HG03558 (cell line): ENCODE measurements at regions not wholly inside any gene's neighbourhood (a gene's known extent, or its start where the extent isn't known, plus 50 kb on each side); places are given as distances from the start of the nearest gene placed in this dataset.
"Not testable (repeated sequence)": the region's sequence is repeated elsewhere in the genome, so short reads cannot be mapped to it uniquely, and the experiment has no call there.

Source experiments
- ATAC-seq: cut with Tn5 transposase; IDR thresholded peaks from one replicate; pipeline ENCODE4 v1.9.1; 2021; ENCODE audit warnings: moderate number of reproducible peaks; ENCODE audit not compliant: unreplicated experiment; ENCODE audit errors: extremely low read depth

- ATAC-seq = no peak
Observed at GRCh38 chr15:95635666-95636065, 694.8 kb upstream of the NR2F2 start.

- ATAC-seq = no peak
Observed at GRCh38 chr15:95636107-95636506, 694.4 kb upstream of the NR2F2 start.

GRCh38 chr15:95637234-95637633, 693.3 kb upstream of the NR2F2 start:
- ATAC-seq = not testable (repeated sequence)

- ATAC-seq = no peak
Observed at GRCh38 chr15:95639208-95639607, 691.3 kb upstream of the NR2F2 start.

GRCh38 chr15:95644100-95644875, 686.2 kb upstream of the NR2F2 start:
- ATAC-seq = no peak

- ATAC-seq = no peak
Observed at GRCh38 chr15:95645791-95646338, 684.6 kb upstream of the NR2F2 start.

- no peak for ATAC-seq
Observed at GRCh38 chr15:95646484-95647273, 683.8 kb upstream of the NR2F2 start.

GRCh38 chr15:95647531-95648277, 682.8 kb upstream of the NR2F2 start:
- no peak for ATAC-seq

GRCh38 chr15:95653361-95653805, 677.1 kb upstream of the NR2F2 start:
- no peak for ATAC-seq

GRCh38 chr15:95655089-95655607, 675.4 kb upstream of the NR2F2 start:
- ATAC-seq = no peak

- no peak for ATAC-seq
Observed at GRCh38 chr15:95656595-95656994, 673.9 kb upstream of the NR2F2 start.

GRCh38 chr15:95658799-95659198, 671.7 kb upstream of the NR2F2 start:
- no peak for ATAC-seq

GRCh38 chr15:95659656-95660055, 670.8 kb upstream of the NR2F2 start:
- ATAC-seq = no peak

GRCh38 chr15:95662638-95663037, 667.9 kb upstream of the NR2F2 start:
- ATAC-seq = no peak

GRCh38 chr15:95663156-95664100, 667.1 kb upstream of the NR2F2 start:
- ATAC-seq = no peak

- ATAC-seq = no peak
Observed at GRCh38 chr15:95664450-95664849, 666.0 kb upstream of the NR2F2 start.

- ATAC-seq = no peak
Observed at GRCh38 chr15:95669146-95669922, 661.2 kb upstream of the NR2F2 start.

- ATAC-seq = no peak
Observed at GRCh38 chr15:95674031-95674430, 656.5 kb upstream of the NR2F2 start.
